Retina (tissue), 1 donor: ENCODE measurements at regions not wholly inside any gene's neighbourhood (a gene's known extent, or its start where the extent isn't known, plus 50 kb on each side); places are given as distances from the start of the nearest gene placed in this dataset.
"Not testable (repeated sequence)": the region's sequence is repeated elsewhere in the genome, so short reads cannot be mapped to it uniquely, and the experiment has no call there.

ENCODE experiments used
- DNase-seq: peaks from one replicate; pipeline ENCODE4 v3.0.0-alpha.2; 2016

DNA sequence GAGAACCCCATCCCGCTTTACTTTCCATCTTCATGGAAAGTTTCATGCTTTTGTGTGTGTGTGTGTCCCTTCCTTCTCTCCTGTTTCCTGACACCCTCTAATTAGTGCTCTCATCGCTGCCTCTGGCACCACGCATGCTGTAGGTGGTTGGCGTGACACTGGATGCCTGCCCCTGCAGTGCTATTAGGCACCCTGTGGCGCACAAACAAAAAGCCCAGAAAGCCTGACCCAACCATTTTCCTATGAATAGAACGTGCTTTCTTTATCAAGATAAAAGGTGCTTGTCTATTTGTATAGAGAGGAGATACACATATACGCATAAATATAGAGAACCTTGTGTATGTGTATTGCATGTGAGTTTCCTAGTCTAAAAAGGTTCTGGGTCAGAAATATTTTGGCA is 120.8 kb upstream of the CDCA7L start:
- no peak for DNase-seq

DNA sequence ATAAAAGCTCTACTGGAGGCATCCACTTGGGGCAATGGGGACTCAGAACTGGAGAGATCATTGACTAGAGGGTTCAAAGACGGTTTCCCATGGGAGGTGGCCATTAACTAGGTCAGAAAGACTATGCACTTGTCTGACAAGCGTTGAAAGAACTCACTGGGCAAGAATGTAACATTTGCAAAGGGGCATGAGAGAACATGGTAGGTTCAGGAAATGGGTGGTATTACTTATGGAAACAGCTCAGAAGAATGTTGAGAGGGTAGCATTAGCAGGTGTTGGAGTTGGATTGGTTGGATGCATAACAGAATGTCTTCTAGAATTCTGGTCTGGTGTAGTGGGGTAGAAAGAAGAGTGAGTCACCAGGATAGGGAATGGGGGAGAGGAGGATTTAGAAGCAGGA is 119.1 kb upstream of the CDCA7L start:
- DNase-seq: no peak

DNA sequence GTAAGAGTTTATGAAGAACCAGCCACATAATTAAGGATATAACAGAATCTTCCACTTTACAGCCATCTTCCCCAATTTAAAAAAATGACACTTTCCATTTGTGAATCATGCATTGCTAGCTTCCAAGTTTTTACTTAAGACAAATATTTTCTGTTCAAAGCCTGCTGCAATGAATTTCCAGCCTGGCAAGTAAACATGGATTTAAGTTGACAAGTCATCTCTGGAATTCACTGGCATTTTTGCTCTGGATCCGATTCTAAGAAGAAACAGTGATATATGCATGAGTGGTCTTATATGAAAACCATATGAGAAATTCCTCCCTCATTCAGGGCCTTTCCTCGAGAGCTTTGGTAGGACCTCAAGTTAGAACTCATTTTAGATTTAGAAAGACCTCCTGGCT is 116.1 kb upstream of the CDCA7L start:
- no peak for DNase-seq

DNA sequence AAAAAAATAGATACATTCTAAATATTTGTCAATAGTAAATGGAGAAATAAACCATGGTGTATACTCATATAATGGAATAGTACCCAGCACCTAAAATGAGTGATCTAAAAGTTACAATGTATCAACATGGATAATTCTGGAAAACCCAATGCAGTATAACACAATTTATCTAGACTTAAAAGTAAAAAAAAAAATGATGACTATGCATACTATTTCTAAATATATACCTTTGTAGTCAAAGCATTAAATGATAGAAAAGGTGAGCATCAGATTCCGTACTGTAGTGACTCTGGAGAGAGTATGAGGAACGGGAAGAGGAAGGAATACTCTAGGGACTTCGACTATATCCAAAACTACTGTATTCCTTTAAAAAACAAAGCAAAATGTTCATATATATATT is 115.2 kb upstream of the CDCA7L start:
- no peak for DNase-seq

DNA sequence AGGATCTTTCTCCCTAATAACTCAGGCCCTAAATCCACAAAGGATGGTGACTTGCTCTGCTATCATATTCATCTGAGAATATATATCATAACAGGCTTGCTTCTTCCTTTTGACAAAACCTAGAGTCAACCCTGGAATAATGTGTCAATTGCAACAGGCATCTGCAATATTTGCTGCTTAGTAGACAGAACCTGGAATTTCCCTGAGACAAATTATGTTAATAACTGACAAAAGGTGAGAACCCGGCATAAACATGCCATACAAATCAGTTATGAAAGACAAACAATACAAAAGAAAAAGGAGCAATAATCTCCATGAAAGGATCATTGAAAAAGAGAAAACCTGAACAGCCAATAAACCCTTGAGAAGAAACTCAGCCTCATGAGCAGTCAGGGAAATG is 114.5 kb upstream of the CDCA7L start:
- DNase-seq: no peak

DNA sequence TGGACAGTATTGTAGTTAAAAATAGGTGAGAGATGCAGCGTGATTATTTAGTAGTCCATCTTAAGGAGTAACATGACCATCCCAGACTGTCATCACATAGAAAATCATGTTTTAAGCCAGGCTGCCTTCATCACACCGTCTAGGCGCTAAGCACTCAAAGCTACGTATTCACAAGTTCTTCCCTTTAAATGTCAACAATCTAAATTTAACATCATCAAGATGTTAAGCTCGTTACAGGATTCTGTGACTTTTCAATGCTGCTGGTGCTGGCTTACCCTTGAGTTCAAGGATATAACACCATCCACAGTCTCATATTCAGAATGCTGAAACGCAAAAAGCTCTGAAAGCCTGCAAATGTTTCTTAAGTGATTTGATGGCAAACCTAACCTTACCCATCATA is 109.5 kb upstream of the CDCA7L start:
- DNase-seq: no peak

DNA sequence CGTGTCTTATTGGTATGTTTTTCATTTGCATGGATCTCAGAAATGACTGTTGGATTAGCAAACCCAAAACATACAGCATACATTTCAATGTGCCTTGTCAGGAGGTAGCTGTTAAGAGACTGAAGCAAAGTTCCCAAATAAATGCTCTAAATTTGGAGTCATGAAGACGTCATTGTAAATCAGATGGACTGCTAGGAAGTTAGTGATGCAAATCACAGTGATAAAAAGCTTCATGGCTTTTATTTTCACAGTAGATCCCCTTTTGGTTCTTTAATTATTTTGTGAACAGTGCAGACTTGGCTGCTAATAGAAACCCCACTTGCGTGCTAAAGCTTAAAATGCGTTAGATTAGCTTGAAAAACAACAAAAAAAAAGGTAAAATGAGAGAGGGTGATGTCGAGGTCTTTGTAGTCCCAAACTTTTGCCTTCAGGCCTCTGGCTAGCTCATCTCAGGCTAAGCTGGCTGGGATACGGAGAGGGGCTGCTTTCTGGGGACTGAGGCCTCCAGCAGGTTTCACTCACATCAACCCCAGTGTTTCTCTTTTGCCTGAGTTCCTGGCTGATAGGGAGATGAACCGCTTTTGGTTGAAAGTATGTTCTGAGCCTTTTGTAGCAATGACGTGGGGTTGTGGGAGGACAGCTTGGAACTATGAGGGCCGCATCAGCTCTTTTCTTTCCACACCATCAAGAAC is 107.1 kb upstream of the CDCA7L start:
- no peak for DNase-seq

DNA sequence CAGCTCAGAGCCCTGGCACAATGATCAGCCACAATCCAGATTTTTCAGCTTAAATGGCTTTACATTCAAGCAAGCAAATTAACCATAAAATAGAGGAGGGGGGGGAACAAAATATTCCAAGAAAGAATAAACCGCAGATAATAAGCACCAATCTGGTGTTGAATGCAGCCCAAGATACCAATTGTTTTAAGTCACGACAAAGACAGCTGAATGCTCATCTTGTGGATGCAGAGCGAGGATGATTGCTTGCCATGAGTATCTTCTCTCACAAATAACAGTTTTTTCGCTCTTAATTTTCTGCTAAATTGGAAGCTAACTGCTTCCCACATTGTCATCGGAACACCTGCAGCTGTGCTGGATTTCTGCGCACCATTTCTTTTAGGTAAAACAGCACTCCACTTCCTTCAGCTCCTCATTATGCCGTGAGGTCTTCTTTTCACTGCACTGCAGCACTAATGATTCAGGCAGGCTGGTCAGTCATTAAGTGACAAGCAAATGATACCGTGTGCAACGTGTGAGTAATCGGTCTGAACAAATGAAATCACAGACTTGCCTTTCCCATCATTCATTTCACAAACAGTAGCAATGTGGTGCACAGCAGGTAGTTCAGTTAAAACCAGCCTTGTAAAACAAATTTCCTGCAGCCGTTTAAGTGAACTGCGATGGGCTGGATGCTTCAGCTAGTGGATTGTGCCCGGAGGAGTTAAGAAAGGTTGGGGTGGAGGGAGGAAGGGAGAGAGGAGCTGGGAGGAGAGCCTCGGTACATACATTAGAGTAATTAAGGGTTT is 106.4 kb upstream of the CDCA7L start:
- peak; percentile 72 for DNase-seq

DNA sequence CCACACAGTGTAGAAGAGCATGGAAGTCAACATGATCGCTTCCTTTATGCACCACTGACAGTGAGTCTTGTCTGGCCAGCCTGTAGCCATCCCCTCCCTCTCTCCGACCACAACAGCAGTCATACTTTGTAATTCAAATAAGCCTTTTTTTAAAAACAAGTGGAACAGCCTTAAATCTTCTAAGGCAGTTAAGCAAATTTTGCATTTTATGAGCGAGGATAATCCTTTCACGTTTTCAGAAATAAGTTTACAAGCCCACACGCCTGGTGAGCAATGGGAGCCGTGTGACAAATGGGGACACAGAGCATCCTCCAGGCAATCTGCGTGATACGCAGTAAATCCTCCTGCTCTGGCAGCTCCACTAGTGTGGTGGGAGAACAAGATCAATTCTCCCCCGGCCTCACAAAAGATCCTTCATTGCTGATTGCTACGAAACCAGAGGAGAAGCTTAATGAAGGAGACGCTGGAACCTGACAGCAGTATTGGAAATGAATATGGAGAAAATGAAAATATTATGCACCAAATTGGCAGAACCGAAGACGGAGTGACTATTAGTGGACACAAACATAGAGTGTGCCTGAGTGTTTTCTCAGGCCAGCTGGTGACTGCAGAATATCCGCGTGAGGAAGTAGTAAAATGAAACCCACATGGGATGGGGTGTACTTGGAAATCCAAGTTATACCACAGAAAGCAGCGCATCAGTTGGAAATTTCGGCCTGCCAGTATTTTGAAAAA is 104.2 kb upstream of the CDCA7L start:
- no peak for DNase-seq

DNA sequence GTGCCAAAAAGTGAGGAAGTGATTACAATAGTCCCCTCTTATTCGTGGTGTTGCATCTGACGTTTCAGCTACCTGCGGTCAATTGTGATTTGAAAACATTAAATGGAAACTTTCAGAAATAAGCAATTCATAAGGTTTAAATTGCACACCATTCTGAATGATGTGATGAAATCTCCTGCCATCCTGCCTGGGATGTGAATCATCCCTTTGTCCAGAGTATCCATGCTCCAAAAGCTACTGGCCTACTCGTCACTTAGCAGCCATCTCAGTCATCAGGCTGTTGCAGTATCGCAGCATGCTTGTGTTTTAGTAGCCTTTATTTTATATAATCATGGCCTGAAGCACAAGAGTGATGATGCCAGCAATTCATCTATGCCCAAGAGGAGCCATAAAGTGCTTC is 97.7 kb upstream of the CDCA7L start:
- no peak for DNase-seq

DNA sequence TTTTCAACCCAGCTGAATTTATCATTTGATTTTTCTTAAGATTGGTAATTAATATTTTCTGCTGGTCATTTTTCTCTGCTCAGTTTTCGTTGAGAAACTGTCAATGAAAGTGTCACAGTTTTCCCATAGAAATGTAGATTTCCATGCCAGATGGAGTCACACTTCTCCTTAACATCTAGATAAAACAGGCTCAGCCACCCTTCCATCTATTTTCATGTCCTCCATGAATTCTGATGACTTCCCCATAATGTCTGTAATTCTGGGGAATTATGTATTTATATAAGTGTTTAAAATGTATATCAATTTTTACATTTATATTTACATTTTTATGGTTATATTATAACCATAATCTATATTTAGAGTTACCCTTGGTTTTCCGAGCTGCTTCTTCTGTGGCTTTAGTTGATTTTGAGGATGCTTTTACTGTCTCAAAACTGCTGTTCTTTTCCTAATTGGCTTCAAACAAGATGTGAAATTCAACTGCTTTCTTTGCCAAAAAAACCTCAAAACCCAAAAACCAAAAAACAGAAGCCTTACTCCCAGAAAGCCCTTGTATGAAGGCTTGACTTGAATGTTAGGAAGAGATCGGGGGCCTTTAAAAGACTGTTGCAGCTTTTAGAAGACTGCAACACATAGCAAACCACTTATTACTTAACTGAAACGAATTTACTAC is 95.4 kb upstream of the CDCA7L start:
- no peak for DNase-seq

DNA sequence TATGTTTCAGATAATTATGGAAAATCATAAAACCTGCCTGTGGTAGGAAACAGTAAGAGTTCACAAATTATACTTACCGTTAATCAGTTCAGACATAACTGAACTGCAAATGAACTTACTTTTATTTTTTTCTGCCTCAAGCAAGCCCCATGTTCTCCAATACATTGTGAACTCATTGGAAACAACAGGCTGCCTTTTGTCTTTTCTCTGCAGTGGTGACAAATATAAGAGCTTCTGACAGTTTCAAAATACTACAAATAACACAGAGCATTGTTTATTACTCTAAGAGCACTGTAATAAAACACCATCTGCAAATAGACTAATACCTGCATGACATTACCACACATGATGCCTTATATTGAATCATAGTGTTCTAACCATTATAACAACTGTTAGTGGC is 94.0 kb upstream of the CDCA7L start:
- no peak for DNase-seq

DNA sequence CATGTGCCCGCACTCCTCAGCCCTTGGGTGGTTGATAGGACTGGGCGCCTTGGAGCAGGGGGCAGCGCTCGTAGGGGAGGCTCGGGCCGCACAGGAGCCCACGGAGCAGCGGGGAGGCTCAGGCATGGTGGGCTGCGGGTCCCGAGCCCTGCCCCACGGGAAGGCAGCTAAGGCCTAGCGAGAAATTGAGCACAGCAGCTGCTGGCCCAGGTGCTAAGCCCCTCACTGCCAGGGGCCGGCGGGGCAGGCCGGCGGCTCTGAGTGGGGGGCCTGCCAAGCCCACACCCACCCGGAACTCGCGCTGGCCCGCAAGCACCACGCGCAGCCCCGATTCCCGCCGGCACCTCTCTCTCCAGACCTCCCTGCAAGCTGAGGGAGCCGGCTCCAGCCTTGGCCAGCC is 86.7 kb upstream of the CDCA7L start:
- not testable (repeated sequence) for DNase-seq

DNA sequence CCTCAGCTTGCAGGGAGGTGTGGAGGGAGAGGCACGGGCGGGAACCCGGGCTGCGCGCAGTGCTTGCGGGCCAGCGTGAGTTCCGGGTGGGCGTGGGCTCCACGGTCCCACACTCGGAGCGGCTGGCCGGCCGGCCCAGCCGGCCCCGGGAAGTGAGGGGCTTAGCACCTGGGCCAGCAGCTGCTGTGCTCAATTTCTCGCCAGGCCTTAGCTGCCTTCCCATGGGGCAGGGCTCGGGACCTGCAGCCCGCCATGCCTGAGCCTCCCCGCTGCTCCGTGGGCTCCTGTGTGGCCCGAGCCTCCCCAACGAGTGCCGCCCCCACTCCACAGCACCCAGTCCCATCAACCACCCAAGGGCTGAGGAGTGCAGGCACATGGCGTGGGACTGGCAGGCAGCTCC is 83.0 kb upstream of the CDCA7L start:
- not testable (repeated sequence) for DNase-seq

DNA sequence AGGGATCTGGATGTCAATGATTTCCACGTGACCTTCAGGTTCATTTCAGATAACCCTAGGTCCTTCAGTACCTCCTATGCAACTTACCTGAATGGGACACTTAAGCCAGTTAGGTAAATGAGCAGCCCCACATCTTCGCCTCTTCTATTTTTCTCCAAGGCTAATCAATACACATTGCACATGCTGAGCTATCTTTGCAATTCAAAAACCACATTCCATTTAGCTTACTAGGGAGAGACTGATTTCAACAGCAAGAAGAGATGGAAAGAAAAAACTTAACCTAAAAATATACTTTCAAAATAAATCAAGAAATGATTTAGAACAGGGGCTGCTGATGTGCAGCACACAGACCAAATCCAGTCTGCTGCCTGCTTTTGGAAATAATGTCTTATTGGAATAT is 81.8 kb upstream of the CDCA7L start:
- DNase-seq: no peak

DNA sequence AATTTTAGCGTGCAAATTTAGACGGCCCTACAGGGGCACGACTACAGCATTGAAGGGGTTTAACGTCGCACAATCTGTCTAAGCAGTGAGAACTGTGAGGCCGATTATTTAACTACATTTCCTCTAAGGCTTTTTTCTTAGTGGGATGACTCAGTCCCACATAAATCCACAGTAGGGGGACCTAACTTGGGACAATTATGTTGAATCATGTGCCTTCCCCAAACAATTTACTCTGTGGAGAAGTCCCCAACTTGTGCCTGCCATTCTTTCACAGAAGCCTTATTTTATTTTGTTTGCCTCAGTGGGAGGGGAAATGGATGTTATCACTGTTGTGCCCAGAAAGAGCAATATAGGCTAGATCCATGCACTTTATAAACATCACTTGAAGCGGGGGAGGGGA is 80.3 kb upstream of the CDCA7L start:
- no peak for DNase-seq

DNA sequence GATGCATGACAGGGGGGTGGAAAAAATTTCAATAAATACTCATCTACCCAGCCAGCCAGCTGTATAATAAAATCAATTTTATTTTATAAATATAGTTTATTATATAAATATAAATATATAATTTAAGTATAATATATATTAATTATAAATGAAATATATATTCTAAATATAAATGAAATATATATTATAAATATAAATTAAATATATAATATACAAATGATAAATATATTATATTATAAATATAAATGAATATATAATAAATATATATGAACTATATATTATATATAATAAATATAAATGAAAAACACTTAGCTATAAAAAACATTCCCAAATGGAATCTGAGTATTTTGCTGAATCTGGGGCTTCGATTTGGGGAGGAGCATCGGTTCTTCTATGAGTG is 79.4 kb upstream of the CDCA7L start:
- DNase-seq: no peak

DNA sequence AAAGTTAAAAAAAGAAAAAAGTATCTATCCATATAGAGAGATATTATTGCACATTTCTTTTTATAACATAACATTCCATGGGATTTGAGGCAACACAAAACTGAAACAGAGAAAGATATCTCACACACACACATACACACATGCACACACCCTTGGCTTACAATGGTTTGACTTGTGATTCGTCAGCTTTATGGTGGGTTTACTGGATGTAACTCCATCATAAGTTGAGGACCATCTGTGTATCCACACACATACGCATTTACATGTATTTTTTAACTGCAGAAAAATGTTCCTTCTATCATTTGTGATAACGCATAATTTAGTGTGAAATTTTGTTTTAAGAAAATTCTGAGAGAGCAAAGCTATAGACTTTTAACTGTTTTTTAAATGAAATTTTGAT is 74.2 kb upstream of the CDCA7L start:
- no peak for DNase-seq

DNA sequence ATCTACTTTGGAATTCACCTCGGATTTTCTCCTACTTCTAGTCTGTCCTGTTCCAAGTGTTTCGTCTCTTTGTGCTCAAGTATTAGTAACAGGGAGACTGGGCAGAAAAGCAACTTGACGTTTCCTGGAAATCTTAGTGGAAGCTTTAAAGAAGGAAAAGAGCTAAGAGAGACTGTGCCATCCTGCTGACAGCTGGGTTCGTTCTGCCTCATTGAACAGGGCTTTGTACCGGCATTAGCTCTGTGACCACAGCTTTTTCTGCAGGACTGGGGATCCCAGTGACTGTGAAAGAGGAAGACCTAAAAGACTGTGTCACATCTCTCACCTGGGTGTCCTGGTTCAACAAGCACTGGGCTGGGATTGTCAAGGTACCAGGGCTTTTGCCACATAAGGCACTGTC is 70.8 kb upstream of the CDCA7L start:
- peak; percentile 36 for DNase-seq

DNA sequence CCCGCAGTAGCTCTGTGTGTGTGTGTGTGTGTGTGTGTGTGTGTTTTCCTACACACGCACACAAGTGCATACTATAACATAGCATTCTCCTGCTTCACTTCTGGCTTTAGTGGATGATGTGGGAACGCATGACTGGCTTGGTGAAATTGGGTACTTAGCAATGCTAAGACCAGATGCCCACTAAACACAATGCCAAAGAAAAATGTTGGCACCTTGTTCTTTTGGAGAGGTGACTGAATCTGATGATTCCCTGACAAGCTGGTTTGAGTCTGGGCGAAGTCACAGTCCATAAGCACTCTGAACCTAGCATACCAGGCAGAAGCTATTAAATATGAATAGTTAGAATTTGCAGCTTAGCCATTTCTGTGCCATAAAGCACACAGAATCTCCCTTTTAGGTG is 68.0 kb upstream of the CDCA7L start:
- no peak for DNase-seq

DNA sequence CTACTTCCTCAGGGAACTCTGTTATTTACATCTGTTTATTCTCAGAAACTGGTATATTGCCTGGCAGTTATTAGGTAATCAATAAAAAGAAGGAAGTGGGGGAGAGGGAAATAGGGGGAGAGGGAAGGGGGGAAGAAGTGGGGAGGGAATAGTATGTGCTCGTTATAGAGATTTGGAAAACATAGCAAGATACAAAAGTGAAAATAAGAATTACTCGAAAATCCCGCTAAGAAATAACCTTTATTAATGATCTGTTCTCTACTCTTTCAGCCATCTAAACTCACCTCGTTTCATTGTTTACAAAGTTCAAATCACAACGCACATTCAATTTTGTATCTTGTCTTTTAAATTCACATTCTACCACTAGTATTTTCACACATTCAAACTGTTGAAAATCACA is 63.0 kb upstream of the CDCA7L start:
- DNase-seq: no peak

DNA sequence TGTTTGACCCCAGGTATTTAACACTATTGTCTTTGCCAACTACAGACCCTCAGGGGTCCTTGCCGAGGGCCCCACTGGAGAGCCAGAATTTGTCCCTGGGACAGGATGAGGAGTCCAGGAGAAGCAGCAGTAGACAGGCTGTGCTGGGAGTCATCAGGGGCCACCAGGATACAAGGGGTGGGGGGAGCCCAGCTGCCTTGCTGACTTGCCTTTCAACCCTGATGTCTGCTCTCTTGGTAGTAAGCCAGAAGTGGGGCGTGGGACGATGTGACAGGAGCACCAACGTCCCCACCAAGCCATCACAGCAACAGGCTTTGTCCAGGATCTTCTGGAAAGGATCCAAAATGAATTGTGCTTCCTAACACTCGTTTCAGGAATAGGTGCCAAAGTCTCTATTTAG is 62.4 kb upstream of the CDCA7L start:
- DNase-seq: no peak

DNA sequence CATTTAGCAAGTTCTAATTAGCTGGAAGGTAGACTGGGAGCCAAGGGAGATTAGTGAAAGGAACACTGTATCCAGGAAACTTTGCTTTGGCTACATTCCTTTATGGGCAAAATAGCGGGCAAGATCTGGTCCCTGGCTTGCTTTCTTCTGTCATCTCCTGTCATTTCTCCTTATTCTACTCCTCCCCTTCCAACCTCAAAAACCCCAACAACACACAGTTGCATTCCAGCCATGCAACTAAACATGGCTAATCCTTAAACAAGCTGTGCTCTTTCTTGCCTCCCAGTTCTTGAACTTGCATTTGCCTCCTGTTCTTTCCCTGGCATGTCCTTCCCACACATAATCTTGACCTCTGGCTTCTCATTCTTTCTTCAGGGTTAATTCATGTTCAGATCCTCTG is 59.5 kb upstream of the CDCA7L start:
- no peak for DNase-seq

DNA sequence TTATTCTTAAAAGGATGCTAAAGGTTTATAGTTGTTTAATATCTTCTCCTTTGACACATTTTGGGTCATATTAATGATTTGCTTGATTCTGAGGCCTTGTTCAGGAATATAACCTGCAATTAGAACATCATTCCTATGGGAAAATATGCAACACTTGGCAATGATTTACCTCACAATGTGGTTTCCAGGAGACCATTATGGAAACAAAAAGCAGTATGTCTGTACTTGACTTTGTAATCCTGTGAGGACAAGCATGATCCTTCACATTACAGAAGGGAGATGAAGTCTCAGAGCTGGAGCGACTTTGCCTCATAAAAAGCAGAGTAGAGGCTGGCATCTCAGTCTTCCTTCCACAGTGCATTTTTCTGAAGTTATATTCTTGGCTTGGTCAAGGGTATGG is 57.0 kb upstream of the CDCA7L start:
- no peak for DNase-seq
